HG02759 (cell line): ENCODE measurements at regions not wholly inside any gene's neighbourhood (a gene's known extent, or its start where the extent isn't known, plus 50 kb on each side); places are given as distances from the start of the nearest gene placed in this dataset.

ENCODE experiments used
- ATAC-seq: cut with Tn5 transposase; IDR thresholded peaks from one replicate; pipeline ENCODE4 v1.9.1; 2021; ENCODE audit warnings: mild to moderate bottlenecking, moderate library complexity; ENCODE audit not compliant: unreplicated experiment

- no peak for ATAC-seq
These were observed 205.7 kb upstream of the RIOK2 start for GRCh38 chr5:97388794-97389193.

DNA sequence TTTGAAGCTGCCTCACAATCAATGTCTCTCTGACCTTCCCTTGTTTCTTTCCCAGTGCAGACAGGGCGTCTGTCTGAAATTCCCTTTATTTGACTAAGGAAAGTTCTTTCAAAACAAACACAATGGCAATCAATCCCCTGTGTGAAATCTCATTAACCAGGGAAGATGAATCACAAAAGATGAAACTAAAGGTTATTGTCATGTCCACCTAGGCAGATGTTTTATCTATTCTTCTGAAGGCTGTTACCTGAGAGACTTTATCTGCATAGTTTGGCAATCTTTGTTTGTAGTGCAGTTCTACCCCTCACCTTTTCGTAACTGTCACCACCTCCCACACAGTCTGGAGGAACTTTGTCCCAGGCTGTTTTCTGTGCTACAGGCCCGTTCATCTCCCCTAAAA is 217.5 kb upstream of the RIOK2 start:
- no peak for ATAC-seq

GRCh38 chr5:97405941-97406340 is 222.9 kb upstream of the RIOK2 start:
- ATAC-seq: no peak

DNA sequence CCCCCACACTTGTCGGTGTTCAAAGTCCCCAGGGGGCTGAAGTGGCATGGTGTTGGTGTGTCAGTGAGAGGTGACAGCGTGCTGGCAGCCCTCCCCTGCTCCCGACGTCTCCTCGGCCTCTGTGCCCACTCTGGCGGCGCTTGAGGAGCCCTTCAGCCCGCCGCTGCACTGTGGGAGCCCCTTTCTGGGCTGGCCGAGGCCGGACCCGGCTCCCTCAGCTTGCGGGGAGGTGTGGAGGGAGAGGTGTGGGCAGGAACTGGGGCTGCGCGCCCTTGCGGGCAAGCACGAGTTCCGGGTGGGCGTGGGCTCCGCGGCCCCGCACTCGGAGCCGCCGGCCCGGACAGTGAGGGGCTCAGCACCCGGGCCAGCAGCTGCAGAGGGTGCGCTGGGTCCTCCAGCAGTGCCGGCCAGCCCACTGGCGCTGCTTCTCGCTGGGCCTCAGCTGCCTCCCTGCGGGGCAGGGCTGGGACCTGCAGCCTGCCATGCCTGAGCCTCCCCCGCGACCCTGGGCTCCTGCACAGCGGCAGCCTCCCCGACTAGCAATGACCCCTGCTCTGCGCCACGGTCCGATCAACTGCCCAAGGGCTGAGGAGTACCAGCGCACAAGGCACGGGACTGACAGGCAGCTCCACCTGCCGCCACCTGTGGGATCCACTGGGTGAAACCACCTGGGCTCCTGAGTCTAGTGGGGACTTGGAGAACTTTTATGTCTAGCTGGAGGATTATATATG is 224.1 kb upstream of the RIOK2 start:
- ATAC-seq: no peak

DNA sequence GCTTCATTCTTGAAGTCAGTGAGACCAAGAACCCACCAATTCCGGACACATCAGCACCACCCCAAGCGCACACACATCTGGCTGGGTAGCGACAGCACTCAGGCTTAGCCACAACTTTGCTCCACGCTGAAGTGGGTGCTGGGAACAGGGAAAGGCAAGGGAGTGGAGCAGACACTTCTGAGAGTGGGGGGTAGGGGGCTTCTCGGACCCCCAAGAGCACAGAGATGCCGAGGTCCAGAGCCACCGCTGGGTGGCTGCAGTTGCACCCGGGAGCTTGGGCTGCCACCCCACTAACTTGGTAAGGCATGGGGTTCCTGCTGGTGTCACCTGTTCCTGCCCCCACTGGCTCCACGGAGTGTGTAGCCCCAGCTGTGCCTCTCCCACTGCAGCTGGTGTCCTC is 225.3 kb upstream of the RIOK2 start:
- ATAC-seq: no peak

GRCh38 chr5:97412959-97413358 is 229.9 kb upstream of the RIOK2 start:
- ATAC-seq: no peak

DNA sequence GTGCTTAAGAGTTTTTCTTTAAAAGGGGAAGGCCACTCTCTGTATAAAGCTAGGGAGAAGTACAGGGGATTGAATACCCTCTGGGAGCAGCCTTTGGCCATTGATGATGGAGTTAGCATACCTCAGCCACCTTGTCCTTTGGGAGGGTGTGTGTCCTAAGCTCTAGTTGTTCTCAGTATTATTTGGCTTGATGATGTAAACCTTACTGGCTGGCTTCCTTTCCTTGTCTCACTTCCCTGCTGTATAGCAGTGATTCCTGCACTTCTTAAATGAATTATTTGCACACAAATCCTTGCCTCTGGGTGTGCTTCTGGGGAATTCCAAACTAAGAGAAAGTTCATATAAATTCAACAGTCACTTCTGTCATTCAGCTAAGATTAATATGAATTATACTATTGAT is 234.9 kb upstream of the RIOK2 start:
- ATAC-seq: no peak

DNA sequence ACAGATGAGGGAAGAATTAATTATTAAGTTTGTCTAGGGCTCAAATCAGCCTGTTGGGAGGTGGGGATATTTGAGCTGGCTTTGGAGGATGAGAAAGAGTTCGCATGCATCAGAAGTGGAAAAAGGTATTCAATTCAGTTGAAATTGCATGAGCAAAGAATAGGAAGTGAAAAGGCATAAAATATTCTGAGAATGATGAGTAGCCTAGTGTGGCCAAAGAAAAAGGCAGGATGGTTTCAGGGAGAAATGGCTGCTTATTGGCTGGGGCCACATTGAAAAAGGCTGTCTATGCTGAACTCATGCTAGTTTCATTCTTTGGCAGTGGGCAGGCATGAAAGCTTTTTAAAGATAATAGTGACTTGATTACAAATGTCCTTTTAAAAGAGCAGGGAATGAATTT is 235.4 kb upstream of the RIOK2 start:
- peak; percentile 48 for ATAC-seq

GRCh38 chr5:97420646-97421045 is 237.6 kb upstream of the RIOK2 start:
- ATAC-seq: no peak

- no peak for ATAC-seq
These were observed 239.6 kb upstream of the RIOK2 start for GRCh38 chr5:97422678-97423077.

- no peak for ATAC-seq
These were observed 242.5 kb upstream of the RIOK2 start for GRCh38 chr5:97425511-97425910.

GRCh38 chr5:97427235-97427634 is 244.2 kb upstream of the RIOK2 start:
- no peak for ATAC-seq

DNA sequence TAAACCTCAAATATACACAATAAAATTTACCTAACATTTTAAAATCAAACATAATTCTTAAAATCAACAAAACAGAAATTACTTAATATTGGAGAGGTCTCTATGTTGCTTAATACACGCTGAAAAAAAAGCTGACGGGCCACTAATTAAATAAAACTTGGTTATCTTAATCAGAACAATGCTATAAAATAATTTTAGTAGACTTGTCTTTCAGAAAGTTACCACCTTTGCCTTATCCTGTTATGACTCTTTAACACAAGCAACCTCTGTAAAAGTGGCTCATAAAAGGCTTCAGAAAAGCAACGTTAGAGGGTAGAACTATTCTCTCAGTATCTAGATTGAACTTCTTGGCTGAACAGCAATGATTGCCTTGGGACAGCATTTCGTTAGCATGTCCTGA is 251.0 kb upstream of the RIOK2 start:
- ATAC-seq: no peak

GRCh38 chr5:97436405-97436804 is 253.4 kb upstream of the RIOK2 start:
- no peak for ATAC-seq

- ATAC-seq: no peak
These were observed 260.7 kb upstream of the RIOK2 start for GRCh38 chr5:97443740-97444139.

DNA sequence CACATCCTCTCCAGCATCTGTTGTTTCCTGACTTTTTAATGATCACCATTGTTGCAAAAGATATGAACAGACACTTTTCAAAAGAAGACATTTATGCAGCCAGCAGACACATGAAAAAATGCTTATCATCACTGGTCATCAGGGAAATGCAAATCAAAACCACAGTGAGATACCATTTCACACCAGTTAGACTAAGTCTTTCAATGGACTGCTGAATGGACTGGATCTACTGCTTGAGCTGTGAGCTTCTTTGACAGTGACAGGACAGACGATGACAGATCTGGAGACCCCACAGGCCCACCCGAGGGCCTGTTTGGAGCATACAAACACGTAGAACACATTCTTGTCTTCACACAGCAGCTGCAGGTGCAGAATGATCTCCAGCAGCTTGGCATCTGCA is 266.1 kb upstream of the RIOK2 start:
- no peak for ATAC-seq

GRCh38 chr5:97452646-97453045 is 269.6 kb upstream of the RIOK2 start:
- no peak for ATAC-seq

- no peak for ATAC-seq
These were observed 270.2 kb upstream of the RIOK2 start for GRCh38 chr5:97453263-97453662.

GRCh38 chr5:97454015-97454414 is 271.0 kb upstream of the RIOK2 start:
- ATAC-seq: no peak

DNA sequence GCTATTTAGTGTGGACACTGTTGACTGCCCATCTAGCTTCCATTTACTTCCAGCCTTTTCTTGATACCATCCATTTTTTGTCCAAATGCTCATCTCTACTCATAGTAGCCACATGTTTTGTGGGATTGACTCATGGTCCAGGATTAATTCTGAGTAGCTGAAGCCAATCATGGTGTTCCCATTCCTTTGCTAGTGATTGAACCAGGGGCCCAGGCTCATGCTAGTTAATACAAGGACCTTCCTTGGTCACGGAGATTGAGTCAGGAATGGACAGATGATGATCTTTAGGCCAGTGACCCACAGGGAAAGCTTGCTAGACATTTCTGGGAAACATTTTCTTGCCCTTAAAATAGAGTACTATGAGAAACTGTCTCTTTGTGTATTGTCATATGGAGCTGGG is 272.9 kb upstream of the RIOK2 start:
- no peak for ATAC-seq

- ATAC-seq: peak; percentile 70
These were observed 275.8 kb upstream of the RIOK2 start for GRCh38 chr5:97458851-97459250.

DNA sequence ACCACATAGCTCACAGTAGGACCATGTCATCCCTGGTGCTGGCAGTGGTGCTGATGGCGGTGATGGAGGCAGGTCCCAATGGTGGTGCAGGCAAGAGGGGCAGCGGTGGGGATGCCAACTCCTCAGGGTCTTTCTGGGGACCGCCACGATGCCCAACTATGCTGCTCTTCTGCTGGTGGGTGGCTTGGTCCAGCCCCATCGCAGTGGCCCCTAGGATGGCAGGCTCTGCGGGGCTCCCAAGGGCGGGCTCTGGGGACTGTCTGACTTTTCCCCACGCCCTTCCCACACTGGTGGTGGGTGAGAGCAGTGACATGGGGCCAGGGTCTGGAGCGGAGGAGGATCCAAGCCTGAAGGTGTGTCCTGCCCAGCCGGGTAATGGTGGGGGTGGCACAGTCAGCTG is 288.9 kb upstream of the RIOK2 start:
- ATAC-seq: no peak

- no peak for ATAC-seq
These were observed 292.8 kb upstream of the RIOK2 start for GRCh38 chr5:97475847-97476246.
